ENCODE measurements at regions not wholly inside any gene's neighbourhood (a gene's known extent, or its start where the extent isn't known, plus 50 kb on each side); places are given as distances from the start of the nearest gene placed in this dataset.

- TF ChIP-seq CTCF (IDR thresholded peaks at IDR 0.05): no peak
- TF ChIP-seq POLR2A (IDR thresholded peaks at IDR 0.05): no peak
Observed at GRCh38 chr6:90787446-90787845, 200.6 kb upstream of the MAP3K7 start.

Data from thyroid gland (tissue), 4 donors.